Uterus (tissue), 2 donors: ENCODE measurements at regions not wholly inside any gene's neighbourhood (a gene's known extent, or its start where the extent isn't known, plus 50 kb on each side); places are given as distances from the start of the nearest gene placed in this dataset.

ENCODE experiments used
- CTCF ChIP-seq, 4 experiments: fragments of 200-600 bp in 2 of 4; fragments of 450-650 bp in 2 of 4; sonication (generic) in 2 of 4; IDR thresholded peaks; one replicate each; pipeline ENCODE4 v1.5.1; 2016 to 2019; ENCODE audit warnings: antibody characterized with exemption in 4 of 4, mild to moderate bottlenecking in 2 of 4, moderate library complexity in 1 of 4
- POLR2A ChIP-seq, 2 donors: fragments of 450-650 bp; IDR thresholded peaks; one replicate each; pipeline ENCODE4 v1.6.1; 2016; ENCODE audit warnings: antibody characterized with exemption in 2 of 2, mild to moderate bottlenecking in 1 of 2, moderate library complexity in 1 of 2

- TF ChIP-seq CTCF (IDR thresholded peaks at IDR 0.05) (no peak), POLR2A (IDR thresholded peaks at IDR 0.05) (no peak)
These were observed 55.9 kb upstream of the ECI2 start for GRCh38 chr6:4191271-4191721.
